Trophoblast cell (in vitro differentiated cells and primary cell): ENCODE measurements at regions not wholly inside any gene's neighbourhood (a gene's known extent, or its start where the extent isn't known, plus 50 kb on each side); places are given as distances from the start of the nearest gene placed in this dataset.

Experiments used
- DNase-seq, 2 donors: peaks; one replicate each; pipeline ENCODE4 v3.0.0-alpha.2; 2016
- H2AFZ ChIP-seq: 2 replicates; pipeline ENCODE4 v1.6.1; 2013; ENCODE audit warnings: low read length, moderate library complexity, mild to moderate bottlenecking; ENCODE audit not compliant: insufficient read depth, poor library complexity
- H2AK5ac ChIP-seq: 2 replicates; pipeline ENCODE4 v1.6.1; 2013; ENCODE audit warnings: mild to moderate bottlenecking, low read length
- H2BK120ac ChIP-seq: 2 replicates; pipeline ENCODE4 v1.6.1; 2013; ENCODE audit warnings: low read length, mild to moderate bottlenecking, moderate library complexity; ENCODE audit not compliant: insufficient read depth, poor library complexity
- H2BK12ac ChIP-seq: 2 replicates; pipeline ENCODE4 v1.6.1; 2013; ENCODE audit warnings: mild to moderate bottlenecking, low read length, moderate library complexity
- H2BK5ac ChIP-seq: 2 replicates; pipeline ENCODE4 v1.6.1; 2013; ENCODE audit warnings: low read length, low read depth, moderate library complexity, mild to moderate bottlenecking; ENCODE audit not compliant: poor library complexity
- H3K14ac ChIP-seq: 2 replicates; pipeline ENCODE4 v1.6.1; 2013; ENCODE audit warnings: mild to moderate bottlenecking, low read length
- H3K18ac ChIP-seq: 2 replicates; pipeline ENCODE4 v1.6.1; 2013; ENCODE audit warnings: mild to moderate bottlenecking, low read length
- H3K23ac ChIP-seq: 2 replicates; pipeline ENCODE4 v1.6.1; 2013; ENCODE audit warnings: low read length
- H3K27ac ChIP-seq: 2 replicates; pipeline ENCODE4 v1.5.1; 2013; ENCODE audit warnings: low read depth, mild to moderate bottlenecking, inconsistent platforms, low read length, moderate library complexity
- H3K27me3 ChIP-seq: 2 replicates; pipeline ENCODE4 v1.6.1; 2013; ENCODE audit warnings: inconsistent platforms, mild to moderate bottlenecking, low read length, moderate library complexity; ENCODE audit not compliant: insufficient read depth
- H3K36me3 ChIP-seq, 2 experiments: 1 replicate in 1 of 2; 2 replicates in 1 of 2; pipeline ENCODE4 v1.6.1; 2013; ENCODE audit warnings: low read length in 2 of 2, mild to moderate bottlenecking in 2 of 2, moderate library complexity in 1 of 2; ENCODE audit not compliant: insufficient read depth in 2 of 2, control insufficient read depth in 1 of 2
- H3K4ac ChIP-seq: 2 replicates; pipeline ENCODE4 v1.6.1; 2013; ENCODE audit warnings: low read depth, mild to moderate bottlenecking, low read length, moderate library complexity
- H3K4me1 ChIP-seq, 2 experiments: 1 replicate in 1 of 2; 2 replicates in 1 of 2; pipeline ENCODE4 v1.6.1; 2013; ENCODE audit warnings: low read length in 2 of 2, mild to moderate bottlenecking in 2 of 2, moderate library complexity in 1 of 2; ENCODE audit not compliant: insufficient read depth in 2 of 2, control insufficient read depth in 1 of 2
- H3K4me2 ChIP-seq: 2 replicates; pipeline ENCODE4 v1.6.1; 2013; ENCODE audit warnings: inconsistent platforms, mild to moderate bottlenecking, low read length, moderate library complexity
- H3K4me3 ChIP-seq: 2 replicates; pipeline ENCODE4 v1.5.1; 2013; ENCODE audit warnings: mild to moderate bottlenecking, low read depth, low read length, inconsistent platforms
- H3K79me1 ChIP-seq: one replicate; pipeline ENCODE4 v1.6.1; 2013; ENCODE audit warnings: low read length
- H3K79me2 ChIP-seq: 2 replicates; pipeline ENCODE4 v1.6.1; 2013; ENCODE audit warnings: low read length, mild to moderate bottlenecking; ENCODE audit not compliant: control insufficient read depth, insufficient read depth, poor library complexity
- H3K9ac ChIP-seq: 2 replicates; pipeline ENCODE4 v1.6.1; 2013; ENCODE audit warnings: mild to moderate bottlenecking, low read length
- H3K9me3 ChIP-seq: 2 replicates; pipeline ENCODE4 v1.6.1; 2013; ENCODE audit warnings: low read depth, mild to moderate bottlenecking, control low read depth, inconsistent platforms, low read length; ENCODE audit not compliant: insufficient read depth
- H4K12ac ChIP-seq: 2 replicates; pipeline ENCODE4 v1.6.1; 2013; ENCODE audit warnings: low read depth, mild to moderate bottlenecking, low read length, moderate library complexity
- H4K8ac ChIP-seq: 2 replicates; pipeline ENCODE4 v1.6.1; 2013; ENCODE audit warnings: low read depth, mild to moderate bottlenecking, low read length, moderate library complexity
- H4K91ac ChIP-seq: one replicate; pipeline ENCODE4 v1.6.1; 2013; ENCODE audit warnings: low read depth, mild to moderate bottlenecking, low read length, moderate library complexity
- WGBS: extraction: QIAGEN DNeasy Blood & Tissue Kit; methylation state at CpG from one replicate; pipeline ENCODE4 v1.1.7; 2013; ENCODE audit warnings: missing lambda C conversion rate; ENCODE audit not compliant: insufficient read length, insufficient coverage; ENCODE audit errors: extremely low coverage; 5-methylcytosine and 5-hydroxymethylcytosine counted together

DNA sequence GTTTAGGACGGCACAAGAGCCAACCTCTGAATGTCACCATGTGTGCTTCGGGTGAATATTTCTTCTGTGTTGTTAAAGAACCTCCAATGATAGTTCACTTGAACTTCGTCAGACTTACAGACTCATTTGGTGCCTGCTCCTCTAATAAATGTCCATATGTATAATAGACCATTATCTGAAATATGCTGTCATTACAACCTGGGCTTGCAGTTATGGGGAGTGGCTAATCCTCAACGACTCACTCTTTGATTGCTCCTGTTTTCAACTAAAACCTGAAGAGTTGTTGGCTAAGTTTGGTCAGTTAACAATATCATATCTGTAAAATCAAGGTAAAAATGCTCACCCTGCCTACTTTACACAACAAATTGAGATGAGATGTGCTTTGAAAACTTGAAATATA is 298.7 kb upstream of the PTGER4 start:
- DNase-seq: no peak
- Histone ChIP-seq H3K27me3 (no peaks in the 10 kb centered on the region), H3K36me3 (no peaks in the 10 kb centered on the region), H2BK12ac (no peak overlapping the region), H3K18ac (no peak overlapping the region), H3K4ac (no peak overlapping the region), H3K79me1 (no peaks in the 10 kb centered on the region), H3K14ac (no peak overlapping the region), H4K12ac (no peak overlapping the region), H2AK5ac (no peak overlapping the region), H2AFZ (no peak overlapping the region), H3K9ac (no peak overlapping the region), H4K8ac (no peak overlapping the region), H2BK5ac (no peak overlapping the region), H3K4me3 (no peak overlapping the region), H2BK120ac (no peak overlapping the region), H3K27ac (no peak overlapping the region), H3K9me3 (no peaks in the 10 kb centered on the region), H4K91ac (no peak overlapping the region), H3K4me1 (peaks cover 8 to 10% of the 10 kb centered on the region in 2 experiments), H3K79me2 (no peaks in the 10 kb centered on the region), H3K23ac (no peak overlapping the region), H3K4me2 (no peak overlapping the region)
- no CpG with 5 or more reads among the region's 4 CpGs for WGBS

DNA sequence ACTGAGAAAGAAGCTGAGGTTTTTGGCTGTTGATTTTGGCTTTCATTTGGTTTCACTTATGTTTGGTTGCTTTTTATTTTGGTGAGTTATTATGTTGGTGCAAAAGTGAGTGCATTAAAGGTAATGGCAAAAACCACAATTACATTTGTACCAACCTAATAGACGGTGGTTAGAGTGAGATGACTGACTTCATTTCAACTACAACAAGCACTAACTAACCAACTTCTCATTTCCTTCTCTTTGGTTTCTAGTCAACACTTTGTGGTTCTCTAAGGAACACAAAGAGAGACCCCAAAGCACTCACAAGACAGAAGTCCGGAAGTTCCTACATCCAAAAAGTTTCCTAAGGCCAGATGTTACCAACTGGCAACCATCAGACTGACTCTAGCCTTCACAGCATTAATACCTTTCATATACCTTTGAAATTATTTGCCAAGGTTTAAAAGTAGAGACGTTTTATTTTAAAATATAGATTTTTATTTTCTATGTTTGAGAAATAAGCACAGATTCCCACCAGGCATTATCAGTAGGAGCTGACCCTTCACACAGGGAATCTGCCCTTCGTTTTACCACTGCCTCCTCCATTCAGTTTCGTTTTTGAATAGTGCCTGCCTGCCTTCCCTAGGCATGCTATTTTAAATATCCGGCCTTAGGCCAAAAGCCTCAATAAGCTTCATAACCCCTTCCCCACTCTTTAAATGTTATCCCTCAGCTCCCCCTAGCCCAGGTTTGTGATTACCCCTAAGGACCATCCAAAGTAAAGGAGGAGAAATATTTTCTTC is 301.1 kb upstream of the PTGER4 start:
- Histone ChIP-seq H3K23ac (no peak overlapping the region), H2BK5ac (no peak overlapping the region), H2AK5ac (no peak overlapping the region), H3K36me3 (no peaks in the 10 kb centered on the region), H3K14ac (no peak overlapping the region), H3K4me3 (no peak overlapping the region), H2BK12ac (no peak overlapping the region), H3K18ac (no peak overlapping the region), H3K79me1 (no peaks in the 10 kb centered on the region), H3K27me3 (no peaks in the 10 kb centered on the region), H4K91ac (no peak overlapping the region), H3K4ac (no peak overlapping the region), H3K4me1 (peaks cover 0 to 2% of the 10 kb centered on the region in 2 experiments), H2BK120ac (no peak overlapping the region), H3K79me2 (no peaks in the 10 kb centered on the region), H4K8ac (no peak overlapping the region), H4K12ac (no peak overlapping the region), H3K9ac (no peak overlapping the region), H3K4me2 (no peak overlapping the region), H2AFZ (no peak overlapping the region), H3K9me3 (no peaks in the 10 kb centered on the region), H3K27ac (no peak overlapping the region)
- WGBS: no CpG with 5 or more reads among the region's 6 CpGs
- no peak for DNase-seq

DNA sequence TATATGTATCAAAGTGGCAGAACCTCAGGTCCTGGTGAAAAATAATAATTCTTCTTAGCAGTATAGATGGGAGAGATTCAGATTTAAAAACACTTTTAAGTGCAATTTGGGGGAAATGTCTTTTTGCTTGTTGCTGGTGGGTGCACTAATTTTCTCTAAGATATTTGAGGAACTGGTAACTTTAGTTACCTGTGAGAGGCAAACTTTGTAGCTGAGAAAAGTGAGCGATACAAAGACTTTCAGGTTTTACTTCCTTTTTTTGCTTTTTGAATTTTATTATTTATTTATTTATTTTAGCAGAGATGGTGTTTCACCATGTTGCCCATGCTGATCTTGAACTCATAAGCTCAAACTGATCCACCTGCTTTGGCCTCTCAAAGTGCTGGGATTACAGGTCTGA is 303.1 kb upstream of the PTGER4 start:
- no peaks in the 10 kb centered on the region for H3K27me3 ChIP-seq
- WGBS: no CpG with 5 or more reads among the region's 1 CpG
- no peak overlapping the region for H4K12ac ChIP-seq

DNA sequence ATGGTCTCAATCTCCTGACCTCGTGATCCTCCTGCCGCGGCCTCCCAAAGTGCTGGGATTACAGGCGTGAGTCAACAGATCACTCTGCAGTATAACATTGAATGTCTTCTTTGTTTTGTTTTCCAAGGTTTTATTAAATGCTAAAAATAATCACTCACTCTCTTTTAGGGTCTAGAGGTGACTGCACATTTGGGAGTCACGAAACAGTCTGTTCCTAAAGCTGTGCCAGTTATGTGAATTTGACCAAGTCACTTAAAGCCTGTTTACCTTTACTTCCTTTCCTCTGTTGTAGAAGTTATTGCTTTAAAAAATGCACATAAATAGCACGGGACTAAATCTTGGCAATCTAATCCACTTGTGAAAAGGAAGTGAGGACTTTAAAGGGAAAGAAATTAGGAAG is 304.9 kb upstream of the PTGER4 start:
- no CpG with 5 or more reads among the region's 6 CpGs for WGBS
- Histone ChIP-seq H3K9me3 (no peaks in the 10 kb centered on the region), H2AFZ (no peak overlapping the region), H4K91ac (no peak overlapping the region), H2BK12ac (no peak overlapping the region), H3K36me3 (no peaks in the 10 kb centered on the region), H3K9ac (no peak overlapping the region), H3K4me3 (no peak overlapping the region), H3K14ac (no peak overlapping the region), H3K18ac (no peak overlapping the region), H3K27me3 (no peaks in the 10 kb centered on the region), H3K23ac (no peak overlapping the region), H3K27ac (no peak overlapping the region), H3K4ac (no peak overlapping the region), H3K79me1 (no peaks in the 10 kb centered on the region), H4K8ac (no peak overlapping the region), H2AK5ac (no peak overlapping the region), H4K12ac (no peak overlapping the region), H3K4me1 (no peaks in the 10 kb centered on the region), H3K79me2 (no peaks in the 10 kb centered on the region), H3K4me2 (no peak overlapping the region), H2BK120ac (no peak overlapping the region), H2BK5ac (no peak overlapping the region)
- DNase-seq: no peak

More for the DNA sequence above, 303.1 kb upstream of the PTGER4 start:
- no peak overlapping the region for H3K23ac ChIP-seq
- H2BK5ac ChIP-seq: no peak overlapping the region
- no peak overlapping the region for H3K18ac ChIP-seq
- no peak overlapping the region for H3K14ac ChIP-seq
- H2BK120ac ChIP-seq: no peak overlapping the region
- H4K8ac ChIP-seq: no peak overlapping the region
- H3K9ac ChIP-seq: no peak overlapping the region
- DNase-seq: no peak
- no peak overlapping the region for H2AFZ ChIP-seq
- no peaks in the 10 kb centered on the region for H3K79me1 ChIP-seq
- no peaks in the 10 kb centered on the region for H3K9me3 ChIP-seq
- H3K79me2 ChIP-seq: no peaks in the 10 kb centered on the region
- no peaks in the 10 kb centered on the region for H3K36me3 ChIP-seq
- no peak overlapping the region for H3K4ac ChIP-seq
- no peak overlapping the region for H3K27ac ChIP-seq
- no peak overlapping the region for H2AK5ac ChIP-seq
- H3K4me2 ChIP-seq: no peak overlapping the region
- no peak overlapping the region for H2BK12ac ChIP-seq
- H3K4me1 ChIP-seq: no peaks in the 10 kb centered on the region
- H4K91ac ChIP-seq: no peak overlapping the region
- no peak overlapping the region for H3K4me3 ChIP-seq
